ENCODE measurements at regions not wholly inside any gene's neighbourhood (a gene's known extent, or its start where the extent isn't known, plus 50 kb on each side); places are given as distances from the start of the nearest gene placed in this dataset.
"Not testable (repeated sequence)": the region's sequence is repeated elsewhere in the genome, so short reads cannot be mapped to it uniquely, and the experiment has no call there.

DNA sequence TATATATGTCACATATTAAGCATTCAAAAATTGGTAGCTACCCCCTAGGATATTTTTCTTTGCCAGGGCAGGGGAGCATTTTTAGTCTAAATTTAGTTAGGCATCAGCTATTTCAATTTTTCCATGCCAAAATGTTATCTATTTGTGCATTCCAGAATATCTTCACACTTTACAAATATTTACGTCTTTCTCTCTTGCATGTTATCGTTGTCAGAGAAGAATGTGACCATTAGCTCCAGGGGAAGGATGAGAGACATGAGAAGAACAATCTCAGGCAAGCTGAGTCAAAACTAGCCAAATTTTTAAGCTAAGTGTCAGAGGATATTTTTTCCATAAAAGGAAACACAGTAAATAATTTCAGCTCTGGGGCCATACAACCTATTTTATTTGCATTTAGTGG, 885.0 kb upstream of the EPHA5 start:
- DNase-seq (ENCODE audit: low read depth): no peak

DNA sequence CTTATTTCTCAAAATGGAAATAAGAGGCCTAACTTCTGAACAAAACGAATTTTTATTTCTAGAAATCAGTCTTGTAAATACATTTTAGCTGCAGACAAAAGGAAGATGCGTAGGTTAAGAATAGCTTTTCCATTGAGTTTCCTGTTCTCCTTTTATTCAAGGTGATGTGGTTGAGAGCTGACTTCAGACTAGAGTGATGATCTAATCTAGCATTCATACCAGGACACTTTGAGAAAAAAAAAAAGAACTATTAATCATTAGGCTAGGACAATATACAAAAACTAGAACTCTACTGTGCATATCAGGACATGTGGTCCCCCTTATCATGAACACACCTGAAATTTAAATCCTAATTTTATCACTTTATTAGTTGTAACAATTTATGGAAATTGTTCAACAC, 884.5 kb upstream of the EPHA5 start:
- no peak for DNase-seq (ENCODE audit: low read depth)

DNA sequence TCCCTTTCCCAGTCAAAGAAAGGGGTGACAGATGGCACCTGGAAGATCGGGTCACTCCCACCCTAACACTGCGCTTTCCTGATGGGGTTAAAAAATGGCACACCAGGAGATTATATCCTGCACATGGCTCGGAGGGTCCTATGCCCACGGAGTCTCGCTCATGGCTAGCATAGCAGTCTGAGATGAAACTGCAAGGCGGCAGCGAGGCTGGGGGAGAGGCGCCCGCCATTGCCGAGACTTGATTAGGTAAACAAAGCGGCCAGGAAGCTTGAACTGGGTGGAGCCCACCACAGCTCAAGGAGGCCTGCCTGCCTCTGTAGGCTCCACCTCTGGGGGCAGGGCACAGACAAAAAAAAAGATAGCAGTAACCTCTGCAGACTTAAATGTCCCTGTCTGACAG, 875.0 kb upstream of the EPHA5 start:
- not testable (repeated sequence) for DNase-seq (ENCODE audit: low read depth)

DNA sequence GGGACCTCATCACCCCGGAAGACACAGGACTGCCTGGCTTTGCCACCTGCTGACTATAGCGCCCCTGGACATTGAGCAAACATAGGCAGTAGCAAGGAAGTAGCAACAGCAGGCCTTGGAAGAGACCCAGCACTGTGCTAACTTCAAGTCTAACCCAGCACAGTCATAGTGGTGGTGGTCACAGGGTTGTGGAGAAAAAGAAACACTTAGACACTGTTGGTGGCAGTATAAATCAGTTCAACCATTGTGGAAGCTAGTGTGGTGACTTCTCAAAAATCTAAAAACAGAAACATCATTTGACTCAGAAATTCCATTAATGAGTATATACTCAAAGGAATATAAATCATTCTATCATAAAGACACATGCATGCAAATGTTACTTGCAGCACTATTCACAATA, 874.0 kb upstream of the EPHA5 start:
- no peak for DNase-seq (ENCODE audit: low read depth)

DNA sequence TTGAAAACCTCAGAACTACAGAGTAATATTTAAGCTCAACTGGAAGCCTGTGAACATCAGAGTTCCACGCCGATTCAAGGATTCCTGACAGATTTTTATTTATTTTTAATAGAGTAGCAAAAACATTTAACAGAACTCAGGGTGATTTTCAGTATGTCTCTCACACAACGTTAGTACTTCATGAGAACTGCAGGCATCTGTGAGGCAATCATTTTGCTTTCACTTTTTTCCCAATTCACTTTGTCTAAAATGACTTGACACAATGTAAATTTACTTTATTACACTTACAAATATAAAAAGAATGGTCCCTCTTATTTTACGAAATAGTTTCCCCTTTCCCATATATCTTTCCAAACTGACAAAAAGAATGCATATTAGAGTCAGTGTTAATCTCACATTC, 869.5 kb upstream of the EPHA5 start:
- no peak for DNase-seq (ENCODE audit: low read depth)

DNA sequence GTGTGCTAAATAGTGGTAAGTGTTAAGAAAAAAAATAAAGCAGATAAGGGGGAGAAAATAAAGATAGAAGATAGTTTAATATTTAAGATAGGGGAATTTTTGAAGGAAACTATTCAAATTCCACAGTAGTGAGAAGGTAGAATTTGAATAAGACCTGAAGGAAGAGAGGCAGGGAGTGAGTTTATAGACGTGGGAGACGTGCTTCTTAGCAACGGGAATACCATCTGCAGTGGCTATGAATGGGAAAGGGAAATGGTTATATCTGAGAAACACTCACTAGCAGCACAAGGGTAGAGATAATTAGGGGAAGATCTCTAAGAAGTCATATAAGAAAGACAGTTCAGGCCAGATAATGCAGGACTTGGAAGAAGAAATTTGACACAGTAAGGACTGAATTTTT, 854.5 kb upstream of the EPHA5 start:
- no peak for DNase-seq (ENCODE audit: low read depth)

DNA sequence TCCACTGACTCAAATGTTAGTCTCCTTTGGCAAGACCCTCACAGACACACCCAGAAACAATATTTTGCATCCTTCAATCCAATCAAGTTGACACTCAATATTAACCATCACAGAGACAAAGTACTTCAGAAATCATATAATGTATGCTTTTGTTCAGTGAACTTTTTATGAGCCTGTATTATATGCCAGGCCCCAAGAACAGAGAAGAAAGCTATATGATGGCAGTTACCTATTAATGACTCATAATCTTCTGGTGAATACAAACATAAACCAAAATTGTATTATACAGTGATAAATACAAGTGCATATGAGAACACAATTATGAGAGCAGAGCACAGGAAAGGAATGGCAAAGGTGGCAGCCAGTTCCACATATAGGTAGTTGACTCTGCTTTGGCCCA, 852.0 kb upstream of the EPHA5 start:
- no peak for DNase-seq (ENCODE audit: low read depth)

DNA sequence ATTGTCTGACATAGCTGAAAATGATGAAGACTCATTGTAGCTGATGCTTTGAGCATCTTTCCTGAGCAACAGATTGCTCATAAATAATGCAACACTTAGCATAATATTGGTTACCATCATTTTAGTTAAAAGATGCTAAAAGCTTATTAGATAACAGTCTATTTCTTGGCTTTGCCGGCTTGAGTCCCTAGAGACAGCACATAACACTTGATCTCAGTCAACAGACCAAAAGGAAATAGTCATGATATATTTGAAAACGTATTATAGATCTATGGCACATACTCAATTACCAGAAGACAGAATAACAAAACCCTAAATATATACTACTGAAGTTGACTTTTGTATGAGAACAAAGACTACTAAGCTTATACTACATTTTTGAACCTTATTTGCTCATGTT, 846.7 kb upstream of the EPHA5 start:
- DNase-seq (ENCODE audit: low read depth): no peak

DNA sequence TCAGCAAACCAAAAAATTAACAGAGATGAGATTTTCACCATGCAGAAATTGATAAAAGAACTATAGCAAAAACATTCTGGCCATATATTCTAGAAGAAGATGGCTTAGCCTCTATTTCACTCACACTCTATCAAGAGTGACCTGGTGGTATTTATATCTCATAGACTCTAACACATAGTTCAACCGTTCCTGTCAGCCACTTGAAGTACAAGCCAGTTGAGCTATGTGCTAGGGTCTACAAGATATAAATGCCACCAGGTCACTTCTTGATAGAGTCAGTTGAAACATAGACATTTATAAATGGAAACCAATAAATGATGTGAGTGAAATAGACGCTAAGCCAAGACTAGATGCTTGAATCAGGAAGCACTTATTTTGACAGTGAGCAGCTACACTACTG, 836.7 kb upstream of the EPHA5 start:
- DNase-seq (ENCODE audit: low read depth): no peak

DNA sequence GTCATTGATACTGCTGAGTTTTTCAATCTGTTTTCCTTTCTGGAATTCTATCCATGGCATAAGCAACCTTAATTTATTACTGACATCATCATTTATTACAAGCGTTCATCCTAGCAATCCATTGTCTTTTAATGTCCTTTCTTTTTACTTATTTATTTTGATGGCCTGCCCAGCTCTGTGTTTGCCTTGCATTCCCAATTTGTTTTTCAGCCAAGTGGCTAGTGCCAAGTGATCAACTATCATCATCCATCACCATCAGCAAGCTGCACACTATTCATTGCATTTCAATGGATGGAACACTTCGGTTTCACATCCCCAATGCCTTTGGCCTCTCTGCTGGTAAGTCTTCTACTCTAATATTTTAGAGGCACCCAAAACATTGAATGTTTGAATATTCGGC, 831.7 kb upstream of the EPHA5 start:
- no peak for DNase-seq (ENCODE audit: low read depth)

DNA sequence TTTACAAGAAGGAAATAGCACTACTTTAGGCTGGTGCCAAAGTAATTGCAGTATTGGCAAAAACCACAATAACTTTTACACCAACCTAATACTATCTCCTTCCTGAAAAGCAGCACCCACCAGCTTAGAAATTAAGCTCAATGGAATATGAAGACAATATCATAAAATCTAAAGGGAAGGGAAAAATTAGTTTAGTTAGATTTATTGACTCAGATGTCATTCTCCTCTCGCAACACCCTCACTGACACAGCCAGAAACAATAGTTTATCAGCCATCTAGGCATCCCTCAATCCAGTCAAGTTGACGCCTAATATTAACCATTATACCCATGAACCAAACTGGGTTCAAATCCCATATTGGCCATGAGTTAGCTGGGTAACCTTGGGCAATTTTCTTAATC, 820.4 kb upstream of the EPHA5 start:
- DNase-seq (ENCODE audit: low read depth): no peak

DNA sequence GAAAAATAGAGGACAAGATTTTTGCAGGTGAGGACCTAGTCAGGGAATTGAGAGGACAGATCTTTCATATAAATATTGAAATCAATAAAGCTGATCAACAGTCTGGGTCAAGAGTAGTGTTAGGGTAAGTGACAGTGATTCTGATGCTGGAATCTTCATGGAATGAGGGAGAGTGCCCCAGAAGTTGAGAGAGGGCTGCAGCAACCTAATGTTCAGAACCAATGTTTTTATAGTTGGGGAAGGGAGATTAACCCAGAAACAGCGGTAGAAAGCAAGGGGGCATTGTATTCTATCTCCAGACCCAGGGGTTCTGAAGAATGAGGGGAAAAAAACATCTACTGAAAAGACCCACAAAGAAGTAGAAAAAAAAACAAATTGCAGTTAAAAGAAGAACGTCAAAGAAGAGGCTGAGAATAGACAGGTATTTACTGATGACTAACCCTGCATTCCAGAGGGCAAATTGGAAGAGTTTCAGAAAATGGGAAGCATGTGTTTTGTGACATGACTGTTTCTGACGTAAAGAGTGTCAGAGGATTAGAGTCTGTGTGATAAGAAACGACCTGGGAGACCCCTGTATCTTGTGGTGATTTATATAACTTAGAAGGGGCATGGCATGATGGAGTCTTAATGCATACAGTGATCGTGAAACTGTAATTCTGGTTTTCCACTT, 819.6 kb upstream of the EPHA5 start:
- DNase-seq (ENCODE audit: low read depth): no peak

DNA sequence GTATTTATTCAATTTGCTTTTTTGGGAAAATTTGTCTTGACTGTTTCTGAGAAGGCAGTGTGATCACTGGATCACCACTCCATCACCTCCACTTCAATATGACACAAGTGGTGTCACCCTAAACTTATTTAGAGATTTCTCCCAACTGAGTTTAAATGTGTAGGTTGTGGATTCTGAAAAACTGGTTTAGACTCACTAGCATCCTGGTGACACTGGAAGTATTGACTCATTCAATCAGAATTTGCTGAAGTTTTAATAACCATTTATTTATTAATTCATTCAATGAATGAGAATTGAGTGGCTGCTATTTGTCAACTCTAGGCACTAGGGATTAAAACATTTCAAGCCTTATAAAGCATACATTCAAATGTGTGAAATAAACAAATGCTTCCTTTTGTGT, 819.1 kb upstream of the EPHA5 start:
- no peak for DNase-seq (ENCODE audit: low read depth)

DNA sequence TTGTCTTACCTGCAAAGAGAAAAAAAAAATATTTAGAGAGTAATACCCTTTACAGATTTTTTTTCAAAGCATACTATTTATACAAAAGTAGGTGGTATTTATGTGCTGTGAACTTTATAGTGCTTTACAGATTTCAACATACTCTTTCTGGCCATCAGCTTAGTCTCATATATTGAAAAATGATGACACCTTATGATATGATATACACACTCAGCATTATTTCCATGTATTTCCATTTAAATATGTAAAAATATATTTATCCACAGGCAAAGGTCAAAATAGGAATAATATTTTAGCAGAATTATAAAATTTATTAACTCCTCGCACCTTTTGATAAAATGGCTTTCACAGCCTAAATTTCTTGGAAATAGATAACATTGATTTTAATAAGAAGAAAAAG, 815.8 kb upstream of the EPHA5 start:
- no peak for DNase-seq (ENCODE audit: low read depth)

DNA sequence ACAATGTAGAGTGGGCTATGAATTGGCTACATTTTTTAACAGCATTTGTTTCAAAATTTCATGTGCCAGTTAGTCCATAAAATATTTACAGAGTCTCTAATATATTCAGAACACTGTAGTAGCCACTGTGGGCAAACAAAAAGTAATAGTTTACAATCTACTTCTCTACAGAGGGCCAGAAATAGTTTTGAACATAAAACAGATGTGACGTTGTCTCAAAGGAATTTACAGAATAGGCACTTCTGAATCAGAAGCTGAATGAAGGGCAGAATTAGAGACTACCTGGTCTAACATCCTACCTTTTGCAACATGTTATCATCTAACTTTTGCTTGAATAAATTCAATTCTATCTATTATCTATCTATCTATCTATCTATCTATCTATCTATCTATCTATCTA, 811.9 kb upstream of the EPHA5 start:
- DNase-seq (ENCODE audit: low read depth): no peak

DNA sequence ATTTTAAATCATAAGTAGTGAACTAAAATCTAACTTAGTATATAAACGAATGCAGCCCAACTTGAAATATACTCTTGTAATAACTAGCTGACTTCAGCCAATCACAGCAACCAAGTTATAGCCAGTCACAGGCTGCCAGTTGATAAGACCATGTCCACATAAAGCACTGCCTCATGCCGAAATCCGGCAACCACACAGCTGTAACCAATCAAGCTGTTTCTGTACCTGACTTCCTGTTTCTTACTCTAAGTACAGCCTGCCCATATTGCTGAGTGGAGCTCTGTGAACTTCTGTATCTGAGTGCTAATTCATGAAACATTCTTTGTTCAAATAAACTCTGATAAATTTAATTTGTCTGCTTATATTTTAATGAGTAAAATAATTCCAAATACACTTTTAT, 805.3 kb upstream of the EPHA5 start:
- DNase-seq (ENCODE audit: low read depth): no peak

DNA sequence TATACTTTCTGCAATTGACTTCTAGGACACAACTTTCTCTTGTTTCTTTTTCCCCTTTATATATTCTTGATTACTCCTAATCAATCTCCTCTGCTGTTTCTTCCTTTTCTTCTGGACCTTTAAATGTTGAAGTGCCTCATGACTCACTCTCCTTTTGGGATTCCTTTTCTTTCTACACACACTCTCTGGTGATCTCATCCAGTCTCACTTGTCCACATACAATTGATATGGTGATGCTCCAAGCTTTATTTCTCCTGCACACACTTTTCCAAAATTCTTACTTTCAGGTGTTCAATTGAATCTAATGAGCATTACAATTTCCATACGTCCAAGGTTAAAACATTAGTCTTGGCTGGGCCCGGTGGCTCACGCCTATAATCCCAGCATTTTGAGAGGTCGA, 794.8 kb upstream of the EPHA5 start:
- no peak for DNase-seq (ENCODE audit: low read depth)

DNA sequence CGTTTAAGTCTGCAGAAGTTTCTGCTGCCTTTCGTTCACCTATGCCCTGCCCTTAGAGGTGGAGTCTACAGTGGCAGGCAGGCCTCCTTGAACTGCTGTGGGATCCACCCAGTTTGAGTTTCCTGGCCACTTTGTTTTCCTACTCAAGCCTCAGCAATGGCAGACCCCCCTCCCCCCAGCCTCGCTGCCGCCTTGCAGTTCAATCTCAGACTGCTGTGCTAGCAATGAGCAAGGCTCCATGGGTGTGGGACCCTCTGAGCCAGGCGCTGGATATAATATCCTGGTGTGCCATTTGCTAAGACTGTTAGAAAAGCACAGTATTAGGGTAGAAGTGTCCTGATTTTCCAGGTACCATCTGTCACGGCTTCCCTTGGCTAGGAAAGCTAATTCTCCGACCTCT, 792.6 kb upstream of the EPHA5 start:
- DNase-seq (ENCODE audit: low read depth): not testable (repeated sequence)

DNA sequence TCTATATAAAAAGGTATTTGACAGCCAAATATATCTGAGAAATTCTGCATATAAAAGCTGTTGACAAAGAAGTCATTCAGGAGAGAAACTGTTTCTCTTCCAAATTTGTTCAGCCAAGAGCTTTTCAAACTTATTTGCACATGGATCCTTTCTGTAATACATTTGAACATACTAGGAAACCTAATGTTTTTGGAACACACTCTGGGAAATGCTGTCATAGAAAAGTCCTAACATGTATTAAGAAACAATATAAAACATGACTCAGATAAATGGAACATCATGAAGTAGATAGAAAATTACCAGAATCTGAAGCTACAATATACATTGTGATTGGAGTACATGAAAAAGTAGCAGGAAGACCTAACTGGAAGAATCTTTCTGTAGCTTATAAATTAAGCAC, 781.5 kb upstream of the EPHA5 start:
- no peak for DNase-seq (ENCODE audit: low read depth)

DNA sequence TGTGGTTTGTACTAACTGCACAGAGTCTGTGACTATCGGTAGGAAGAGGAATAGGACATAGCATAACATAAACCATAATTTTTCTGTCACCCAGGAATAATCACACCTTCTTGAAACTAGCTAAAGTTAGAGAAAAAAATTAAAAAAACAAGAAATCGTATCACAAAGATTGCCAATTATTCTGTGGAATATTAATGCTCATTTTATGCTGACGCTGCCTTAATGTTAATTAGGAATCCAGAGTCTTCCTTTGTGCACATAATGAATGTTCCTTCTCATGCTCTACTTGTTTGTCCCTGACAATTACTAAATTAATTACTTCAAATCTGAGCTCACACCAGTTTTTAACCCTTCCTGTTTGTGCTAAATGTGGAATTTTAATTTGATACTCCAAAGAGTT, 772.7 kb upstream of the EPHA5 start:
- DNase-seq (ENCODE audit: low read depth): no peak

DNA sequence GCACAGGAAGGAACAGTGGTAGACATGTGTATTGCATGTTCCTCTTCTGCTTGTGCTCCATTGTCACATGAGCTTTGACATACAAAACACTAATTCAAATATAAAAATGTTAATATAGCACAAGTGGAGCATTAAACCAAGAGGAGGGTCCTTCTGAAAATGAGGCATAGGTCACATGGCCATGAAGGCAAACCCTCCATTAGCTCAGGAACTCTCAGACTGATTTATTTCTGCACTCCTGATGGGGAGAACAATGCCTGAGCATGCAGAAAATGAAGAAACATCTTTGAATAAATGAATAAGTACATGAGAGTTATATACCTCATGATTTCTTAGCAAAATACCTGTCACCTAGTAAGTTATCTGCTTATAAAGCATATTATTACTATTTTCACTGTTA, 769.2 kb upstream of the EPHA5 start:
- DNase-seq (ENCODE audit: low read depth): no peak

DNA sequence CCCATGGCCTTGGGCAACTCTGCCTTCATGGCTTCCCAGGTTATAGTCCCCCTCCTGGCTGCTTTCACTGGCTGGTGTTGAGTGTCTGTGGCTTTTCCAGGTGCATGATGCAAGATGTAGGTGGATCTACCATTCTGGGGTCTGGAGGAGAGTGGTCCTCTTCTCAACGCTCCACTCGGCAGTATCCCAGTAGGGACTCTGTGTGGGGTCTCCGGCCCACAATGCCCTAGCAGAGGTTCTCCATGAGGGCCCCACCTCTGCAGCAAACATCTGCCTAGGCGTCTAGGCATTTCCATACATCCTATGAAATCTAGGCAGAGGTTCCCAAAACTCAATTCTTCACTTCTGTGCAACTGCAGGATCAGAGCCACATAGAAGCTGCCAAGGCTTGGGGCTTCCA, 763.4 kb upstream of the EPHA5 start:
- no peak for DNase-seq (ENCODE audit: low read depth)

DNA sequence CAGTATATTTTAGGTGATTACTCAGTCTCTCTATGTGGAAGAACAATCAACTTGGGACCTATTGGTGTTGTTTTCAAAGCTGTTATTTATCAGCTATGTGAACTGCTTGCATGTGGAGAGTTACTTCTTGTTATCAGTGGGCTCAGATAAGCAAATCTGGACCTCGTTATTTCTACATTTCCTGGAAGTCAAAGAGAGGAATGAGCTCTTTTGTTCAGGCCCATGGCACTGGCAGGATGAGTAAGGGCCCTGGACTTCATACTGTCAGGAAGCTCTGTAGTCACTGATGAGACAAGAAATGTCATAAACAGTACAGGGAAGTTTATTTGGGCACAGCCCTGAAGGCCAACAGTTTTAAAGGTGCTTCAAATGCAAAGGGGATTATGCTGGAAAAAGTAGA, 760.6 kb upstream of the EPHA5 start:
- no peak for DNase-seq (ENCODE audit: low read depth)

DNA sequence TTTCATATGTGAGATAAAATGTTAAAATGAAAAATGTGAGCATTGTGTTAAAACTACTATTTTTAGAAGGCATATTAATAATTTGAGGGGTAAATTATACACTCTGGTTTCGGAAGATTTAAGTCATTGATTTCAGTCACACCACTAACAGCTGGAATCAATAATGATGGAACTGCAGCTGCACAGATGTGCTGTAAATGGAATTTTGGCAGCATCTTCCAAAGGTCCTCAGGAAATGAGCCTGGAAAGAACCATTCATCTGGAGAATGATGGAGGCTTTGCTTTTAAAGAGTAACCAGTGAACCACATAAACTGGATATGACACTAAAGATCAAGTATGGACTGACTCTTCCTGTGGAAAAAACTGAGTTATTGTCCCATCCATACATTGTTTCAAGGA, 759.0 kb upstream of the EPHA5 start:
- no peak for DNase-seq (ENCODE audit: low read depth)

DNA sequence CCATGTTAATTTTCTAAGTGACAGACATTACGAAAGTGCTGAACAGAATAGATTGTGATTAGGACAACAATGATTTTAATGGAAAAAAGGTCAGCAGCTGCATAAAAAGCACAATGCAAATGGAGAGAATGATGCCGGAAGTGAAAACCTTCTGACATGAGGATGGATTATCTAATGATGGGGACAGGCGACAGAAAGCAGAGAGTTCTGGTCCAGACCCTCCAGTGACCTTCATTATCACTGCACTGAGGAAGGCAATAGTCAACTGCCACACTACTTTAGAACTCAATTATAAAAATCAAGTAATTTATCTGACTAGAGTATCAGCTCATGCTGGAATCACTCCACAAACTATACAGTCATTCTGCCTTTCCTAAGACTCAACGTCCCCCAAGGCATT, 746.1 kb upstream of the EPHA5 start:
- no peak for DNase-seq (ENCODE audit: low read depth)

Measured in T follicular helper cell (primary cell).